H1 (cell line): ENCODE measurements at regions not wholly inside any gene's neighbourhood (a gene's known extent, or its start where the extent isn't known, plus 50 kb on each side); places are given as distances from the start of the nearest gene placed in this dataset.

Source experiments
- CTCF ChIA-PET: fragments of 300-600 bp; sonication (Branson Sonifier 250); formaldehyde crosslinking; loops from one replicate; lab custom pipeline; 2021; ENCODE audit not compliant: partially characterized antibody; lab: Charles Lee
- POLR2A ChIA-PET: fragments of 300-600 bp; sonication (Branson Sonifier 250); formaldehyde crosslinking; loops from one replicate; lab custom pipeline; 2021; ENCODE audit warnings: inconsistent platforms; ENCODE audit not compliant: partially characterized antibody; lab: Charles Lee
- DNase-seq, 2 experiments: peaks; one replicate each; pipeline versions ENCODE4 v3.0.0 to v3.0.0-alpha.2; 2010 to 2022; ENCODE audit warnings: low spot score in 2 of 2, low read depth in 1 of 2, mixed read lengths in 1 of 2
- FAIRE-seq: peaks from 2 replicates; lab custom pipeline; 2011; peaks lifted over from hg19 to GRCh38; lab: Jason Lieb, UNC
- H2AFZ ChIP-seq: 2 replicates; pipeline ENCODE4 v1.8.1; 2012; ENCODE audit warnings: low read length, inconsistent platforms
- H2AK5ac ChIP-seq: 2 replicates; pipeline ENCODE4 v1.6.1; 2013; ENCODE audit warnings: low read depth, low read length
- H2BK120ac ChIP-seq: replicated peaks from 2 replicates; pipeline ENCODE3; 2013; ENCODE audit warnings: low read depth, low read length, inconsistent platforms
- H2BK12ac ChIP-seq: 2 replicates; pipeline ENCODE4 v1.6.1; 2013; ENCODE audit warnings: low read depth, low read length
- H2BK15ac ChIP-seq: 2 replicates; pipeline ENCODE4 v1.6.1; 2013; ENCODE audit warnings: low read length
- H2BK20ac ChIP-seq: 2 replicates; pipeline ENCODE4 v1.6.1; 2013; ENCODE audit warnings: low read length
- H2BK5ac ChIP-seq: 2 replicates; pipeline ENCODE4 v1.6.1; 2013; ENCODE audit warnings: low read depth, low read length
- H3K14ac ChIP-seq: 2 replicates; pipeline ENCODE4 v1.6.1; 2013; ENCODE audit warnings: inconsistent platforms; ENCODE audit not compliant: insufficient read length
- H3K18ac ChIP-seq: 2 replicates; pipeline ENCODE4 v1.6.1; 2013; ENCODE audit warnings: low read length; ENCODE audit errors: extremely low read depth
- H3K23ac ChIP-seq: 2 replicates; pipeline ENCODE4 v1.6.1; 2013; ENCODE audit warnings: inconsistent platforms; ENCODE audit not compliant: insufficient read length
- H3K23me2 ChIP-seq: 2 replicates; pipeline ENCODE4 v1.6.1; 2013; ENCODE audit warnings: low read depth, low read length
- H3K27ac ChIP-seq: 2 replicates; pipeline ENCODE4 v1.6.1; 2011; ENCODE audit warnings: low read depth, low read length, inconsistent platforms
- H3K27me3 ChIP-seq, 4 experiments: replicated peaks in 1 of 4; 1 replicate in 1 of 4; 2 replicates in 3 of 4; pipeline versions ENCODE4 v1.6.1 to v1.8.1; 2011 to 2013; ENCODE audit warnings: low read length in 3 of 4, mild to moderate bottlenecking in 3 of 4, inconsistent platforms in 2 of 4, mixed read lengths in 2 of 4, moderate library complexity in 1 of 4; ENCODE audit not compliant: control insufficient read depth in 3 of 4, insufficient read depth in 3 of 4; ENCODE audit errors: extremely low read depth in 1 of 4
- H3K36me3 ChIP-seq, 4 experiments: 2 replicates each; pipeline versions ENCODE4 v1.6.1 to v1.8.1; 2011 to 2013; ENCODE audit warnings: mild to moderate bottlenecking in 4 of 4, low read length in 3 of 4, moderate library complexity in 2 of 4, control low read depth in 1 of 4, inconsistent platforms in 1 of 4; ENCODE audit not compliant: insufficient read depth in 4 of 4, control insufficient read depth in 2 of 4
- H3K4ac ChIP-seq: replicated peaks from 2 replicates; pipeline ENCODE3; 2013; ENCODE audit warnings: low read length, low read depth, mixed read lengths, inconsistent platforms; ENCODE audit not compliant: insufficient read length
- H3K4me1 ChIP-seq, 4 experiments: replicated peaks in 1 of 4; 1 replicate in 1 of 4; 2 replicates in 3 of 4; pipeline versions ENCODE4 v1.6.1 to v1.8.1; 2011 to 2013; ENCODE audit warnings: low read length in 3 of 4, inconsistent platforms in 2 of 4, mixed read lengths in 1 of 4; ENCODE audit not compliant: insufficient read depth in 4 of 4, control insufficient read depth in 3 of 4
- H3K4me2 ChIP-seq, 2 experiments: 2 replicates each; pipeline versions ENCODE4 v1.6.1 to v1.8.1; 2011 to 2013; ENCODE audit warnings: low read depth in 2 of 2, low read length in 2 of 2, control low read depth in 1 of 2, inconsistent platforms in 1 of 2, mild to moderate bottlenecking in 1 of 2; ENCODE audit not compliant: insufficient read depth in 1 of 2
- H3K4me3 ChIP-seq, 4 experiments: fragments of 200-600, 300-600 bp in 1 of 4; sonication (generic), shearing (Covaris generic), sonication (Bioruptor Twin) in 1 of 4; 2 replicates each; pipeline versions ENCODE4 v1.5.1 to v1.8.1; 2011 to 2016; ENCODE audit warnings: low read length in 4 of 4, low read depth in 3 of 4, control low read depth in 2 of 4, inconsistent platforms in 2 of 4, mild to moderate bottlenecking in 2 of 4, mixed read lengths in 1 of 4, moderate library complexity in 1 of 4; ENCODE audit not compliant: insufficient read depth in 2 of 4; ENCODE audit errors: extremely low read depth in 1 of 4
- H3K56ac ChIP-seq: replicated peaks from 2 replicates; pipeline ENCODE3; 2013; ENCODE audit warnings: low read depth, mild to moderate bottlenecking, mixed read lengths, low read length, inconsistent platforms; ENCODE audit not compliant: insufficient read length
- H3K79me1 ChIP-seq: 2 replicates; pipeline ENCODE4 v1.6.1; 2013; ENCODE audit warnings: low read depth, low read length, control low read depth
- H3K79me2 ChIP-seq, 2 experiments: 2 replicates each; pipeline versions ENCODE4 v1.6.1 to v1.8.1; 2012 to 2013; ENCODE audit warnings: low read length in 2 of 2, mild to moderate bottlenecking in 2 of 2, inconsistent platforms in 1 of 2; ENCODE audit not compliant: insufficient read depth in 2 of 2, control insufficient read depth in 1 of 2
- H3K9ac ChIP-seq, 4 experiments: replicated peaks in 1 of 4; 1 replicate in 1 of 4; 2 replicates in 3 of 4; pipeline versions ENCODE4 v1.6.1 to v1.8.1; 2011 to 2013; ENCODE audit warnings: low read depth in 3 of 4, low read length in 3 of 4, control low read depth in 2 of 4, mild to moderate bottlenecking in 2 of 4, moderate library complexity in 2 of 4, inconsistent platforms in 1 of 4; ENCODE audit errors: extremely low read depth in 1 of 4
- H3K9me3 ChIP-seq, 2 experiments: 2 replicates each; pipeline versions ENCODE4 v1.6.1 to v1.8.1; 2012 to 2013; ENCODE audit warnings: mild to moderate bottlenecking in 2 of 2, moderate library complexity in 2 of 2, control low read depth in 1 of 2, inconsistent platforms in 1 of 2, low read depth in 1 of 2, low read length in 1 of 2, mixed read lengths in 1 of 2; ENCODE audit not compliant: insufficient read depth in 2 of 2
- H4K20me1 ChIP-seq, 2 experiments: replicated peaks in 1 of 2; 2 replicates each; pipeline versions ENCODE3 to v1.8.1; 2011 to 2013; ENCODE audit warnings: inconsistent platforms in 2 of 2, low read length in 2 of 2, mild to moderate bottlenecking in 1 of 2; ENCODE audit not compliant: insufficient read depth in 2 of 2, control insufficient read depth in 1 of 2
- H4K5ac ChIP-seq: 2 replicates; pipeline ENCODE4 v1.6.1; 2013; ENCODE audit warnings: low read length, low read depth, mixed read lengths, inconsistent platforms; ENCODE audit not compliant: insufficient read length
- H4K8ac ChIP-seq: 2 replicates; pipeline ENCODE4 v1.8.0; 2013; ENCODE audit warnings: mild to moderate bottlenecking, moderate library complexity, low read length, inconsistent platforms; ENCODE audit not compliant: insufficient read depth; ENCODE audit errors: extremely low read depth
- H4K91ac ChIP-seq: replicated peaks from 2 replicates; pipeline ENCODE3; 2013; ENCODE audit warnings: low read length, mixed read lengths, inconsistent platforms; ENCODE audit not compliant: insufficient read length
- CHD1 ChIP-seq: IDR thresholded peaks from 2 replicates; pipeline ENCODE4 v1.6.1; 2012; ENCODE audit warnings: low read depth, low read length, improper control_type of control experiment
- CREB1 ChIP-seq: IDR thresholded peaks from 2 replicates; pipeline ENCODE4 v1.6.1; 2012; ENCODE audit warnings: inconsistent platforms
- CTCF ChIP-seq, 3 experiments: IDR thresholded peaks; 1 replicate in 2 of 3; 2 replicates in 1 of 3; pipeline versions ENCODE4 v1.5.1 to v1.6.1; 2011; ENCODE audit warnings: low read length in 3 of 3, mild to moderate bottlenecking in 3 of 3, inconsistent platforms in 2 of 3, low read depth in 1 of 3, moderate library complexity in 1 of 3; ENCODE audit not compliant: insufficient read depth in 1 of 3; ENCODE audit errors: control extremely low read depth in 1 of 3
- KDM4A ChIP-seq: IDR thresholded peaks from one replicate; pipeline ENCODE4 v1.7.1; 2012; ENCODE audit warnings: low read depth, mild to moderate bottlenecking, moderate library complexity, low read length, inconsistent platforms; ENCODE audit not compliant: severe bottlenecking
- PHF8 ChIP-seq: fragments of 200-600 bp; sonication (generic); conservative IDR thresholded peaks from 2 replicates; pipeline ENCODE4 v1.7.1; 2012; ENCODE audit warnings: low read depth, mild to moderate bottlenecking, inconsistent platforms, low read length, moderate library complexity
- RAD21 ChIP-seq, 2 experiments: IDR thresholded peaks in 1 of 2; conservative IDR thresholded peaks in 1 of 2; 2 replicates each; pipeline ENCODE4 v1.6.1; 2011; ENCODE audit warnings: low read depth in 2 of 2, low read length in 2 of 2, improper control_type of control experiment in 1 of 2, inconsistent platforms in 1 of 2, mild to moderate bottlenecking in 1 of 2, moderate library complexity in 1 of 2
- RFX5 ChIP-seq: IDR thresholded peaks from 2 replicates; pipeline ENCODE4 v1.6.1; 2011; ENCODE audit warnings: low read depth, low read length, improper control_type of control experiment, borderline replicate concordance
- SIN3A ChIP-seq, 2 experiments: IDR thresholded peaks in 1 of 2; conservative IDR thresholded peaks in 1 of 2; 2 replicates each; pipeline ENCODE4 v1.6.1; 2011 to 2012; ENCODE audit warnings: low read length in 2 of 2, improper control_type of control experiment in 1 of 2, low read depth in 1 of 2, mild to moderate bottlenecking in 1 of 2
- TAF7 ChIP-seq: optimal IDR thresholded peaks from 2 replicates; pipeline ENCODE3; 2011; ENCODE audit warnings: low read depth, mild to moderate bottlenecking, inconsistent platforms, low read length, moderate library complexity, borderline replicate concordance
- ZNF274 ChIP-seq: IDR thresholded peaks from 2 replicates; pipeline ENCODE4 v1.7.0; 2012; ENCODE audit warnings: low read length, borderline replicate concordance; ENCODE audit errors: extremely low read depth
- WGBS, 2 experiments: shearing (Covaris generic) in 1 of 2; methylation state at CpG; one replicate each; pipeline versions ENCODE4 v1.1.6 to v1.1.7; 2013 to 2015; ENCODE audit warnings: low lambda C conversion rate in 2 of 2, mixed read lengths in 2 of 2, inconsistent platforms in 1 of 2, low coverage in 1 of 2, missing lambda C conversion rate in 1 of 2; ENCODE audit not compliant: insufficient replicate concordance in 2 of 2, insufficient coverage in 1 of 2, insufficient read length in 1 of 2; ENCODE audit errors: extremely low coverage in 1 of 2, missing lambda C conversion rate in 1 of 2; 5-methylcytosine and 5-hydroxymethylcytosine counted together

GRCh38 chr9:13587571-13587970, 308.1 kb upstream of the MPDZ start:
- H3K79me2 ChIP-seq: no peaks in the 10 kb centered on the region
- H4K20me1 ChIP-seq: no peaks in the 10 kb centered on the region
- TF ChIP-seq PHF8: no peak
- no peak for TF ChIP-seq CHD1
- TF ChIP-seq RFX5: no peak
- TF ChIP-seq KDM4A: no peak
- TF ChIP-seq CREB1: no peak
- TF ChIP-seq TAF7: no peak
- TF ChIP-seq SIN3A (conservative IDR thresholded peaks at IDR 0.05 in 1 of 2, IDR thresholded peaks at IDR 0.05 in 1 of 2; ENCODE audit: low read depth in 1 of 2, low read length in 2 of 2): no peak
- no peak for TF ChIP-seq ZNF274
- no peak for TF ChIP-seq RAD21 (IDR thresholded peaks at IDR 0.05 in 1 of 2, conservative IDR thresholded peaks at IDR 0.05 in 1 of 2; ENCODE audit: low read depth in 2 of 2, low read length in 2 of 2)
- no peak for TF ChIP-seq CTCF (IDR thresholded peaks at IDR 0.05; ENCODE audit: control extremely low read depth in 1 of 3, insufficient read depth in 1 of 3, low read depth in 1 of 3, low read length in 3 of 3)
- 0 out of 2 replicates have a peak overlapping the region, but pooled peaks have one; percentile 19 for H2BK20ac ChIP-seq
- no peak overlapping the region for H3K4ac ChIP-seq
- no peak overlapping the region for H2BK5ac ChIP-seq
- no peak overlapping the region for H2BK120ac ChIP-seq
- H3K4me2 ChIP-seq: no peak overlapping the region
- peaks cover 0 to 10% (median 4%) of the 10 kb centered on the region in 4 experiments; a peak in 5 of 7 replicates for H3K4me1 ChIP-seq
- H3K56ac ChIP-seq: no peak overlapping the region
- no peaks in the 10 kb centered on the region for H3K23me2 ChIP-seq
- no peak overlapping the region for H3K9ac ChIP-seq
- H3K18ac ChIP-seq: no peak overlapping the region
- H4K8ac ChIP-seq: 0 out of 2 replicates have a peak overlapping the region, but pooled peaks have one; percentile 4
- no peak for DNase-seq
- peak overlapping the region; percentile 84; the same call in 1 of the 2 replicates for H2BK12ac ChIP-seq
- H2BK15ac ChIP-seq: no peak overlapping the region
- H2AFZ ChIP-seq: 0 out of 2 replicates have a peak overlapping the region, but pooled peaks have one; percentile 34
- H3K4me3 ChIP-seq: no peak overlapping the region
- H3K23ac ChIP-seq: no peak overlapping the region
- no peaks in the 10 kb centered on the region for H3K36me3 ChIP-seq
- H4K5ac ChIP-seq: no peak overlapping the region
- ChIA-PET POLR2A (no interaction called here), CTCF (no interaction called here)
- H4K91ac ChIP-seq: no peak overlapping the region
- H2AK5ac ChIP-seq: no peak overlapping the region
- WGBS, 2 experiments: 78% methylated on average over 5 of the region's 9 CpGs; no CpG with 5 or more reads in 1 of the 2 experiments
- no peak for FAIRE-seq
- H3K9me3 ChIP-seq: no peaks in the 10 kb centered on the region
- no peaks in the 10 kb centered on the region for H3K79me1 ChIP-seq
- H3K27ac ChIP-seq: no peak overlapping the region
- no peaks in the 10 kb centered on the region for H3K27me3 ChIP-seq
- H3K14ac ChIP-seq: no peak overlapping the region
